ENCODE measurements at regions not wholly inside any gene's neighbourhood (a gene's known extent, or its start where the extent isn't known, plus 50 kb on each side); places are given as distances from the start of the nearest gene placed in this dataset.

GRCh38 chr4:152033621-152034020 is 272.8 kb upstream of the GATB start:
- TF ChIP-seq CTCF (IDR thresholded peaks at IDR 0.05) (no peak), EZH2 (IDR thresholded peaks at IDR 0.05) (no peak)
